ENCODE measurements at regions not wholly inside any gene's neighbourhood (a gene's known extent, or its start where the extent isn't known, plus 50 kb on each side); places are given as distances from the start of the nearest gene placed in this dataset.

GRCh38 chr2:129912066-129912820 is 67.2 kb upstream of the RAB6C start:
- intact Hi-C loops (cut with DNase I) = no loop called here
- Histone ChIP-seq H3K27me3 (replicated peaks; ENCODE audit: insufficient read depth) (no peaks in the 10 kb centered on the region), H3K4me1 (replicated peaks) (no peaks in the 10 kb centered on the region), H3K4me3 (no peak overlapping the region), H3K27ac (no peak overlapping the region), H3K36me3 (no peaks in the 10 kb centered on the region), H3K9me3 (no peaks in the 10 kb centered on the region)
- DNase-seq (ENCODE audit: low spot score) = no peak
- 92% methylated on average over 24 of the region's 24 CpGs for WGBS
- TF ChIP-seq CTCF (IDR thresholded peaks at IDR 0.05) (no peak), POLR2AphosphoS5 (IDR thresholded peaks at IDR 0.05) (no peak), POLR2A (IDR thresholded peaks at IDR 0.05) (no peak)

GRCh38 chr2:129912871-129913694 is 66.4 kb upstream of the RAB6C start:
- Histone ChIP-seq H3K9me3 (no peaks in the 10 kb centered on the region), H3K4me1 (replicated peaks) (no peaks in the 10 kb centered on the region), H3K27me3 (replicated peaks; ENCODE audit: insufficient read depth) (no peaks in the 10 kb centered on the region), H3K27ac (no peak overlapping the region), H3K36me3 (no peaks in the 10 kb centered on the region), H3K4me3 (no peak overlapping the region)
- DNase-seq (ENCODE audit: low spot score) = no peak
- 89% methylated on average over 17 of the region's 17 CpGs for WGBS
- intact Hi-C loops (cut with DNase I) = no loop called here
- TF ChIP-seq POLR2A (IDR thresholded peaks at IDR 0.05) = no peak
- no peak for TF ChIP-seq CTCF (IDR thresholded peaks at IDR 0.05)
- TF ChIP-seq POLR2AphosphoS5 (IDR thresholded peaks at IDR 0.05) = no peak

- H3K36me3 ChIP-seq = no peaks in the 10 kb centered on the region
- no peaks in the 10 kb centered on the region for H3K4me1 ChIP-seq (replicated peaks)
- no peaks in the 10 kb centered on the region for H3K27me3 ChIP-seq (replicated peaks; ENCODE audit: insufficient read depth)
- TF ChIP-seq CTCF (IDR thresholded peaks at IDR 0.05) = no peak
- no peak for TF ChIP-seq POLR2AphosphoS5 (IDR thresholded peaks at IDR 0.05)
- TF ChIP-seq POLR2A (IDR thresholded peaks at IDR 0.05) = no peak
- no peak overlapping the region for H3K4me3 ChIP-seq
- DNase-seq (ENCODE audit: low spot score) = no peak
- 81% methylated on average over 11 of the region's 11 CpGs for WGBS
- H3K27ac ChIP-seq = no peak overlapping the region
- intact Hi-C loops (cut with DNase I) = no loop called here
- H3K9me3 ChIP-seq = peaks cover 3% of the 10 kb centered on the region
Observed at GRCh38 chr2:129913695-129914495, 65.6 kb upstream of the RAB6C start.

- intact Hi-C loops (cut with DNase I) = no loop called here
- peaks cover 3% of the 10 kb centered on the region for H3K9me3 ChIP-seq
- no peaks in the 10 kb centered on the region for H3K36me3 ChIP-seq
- DNase-seq (ENCODE audit: low spot score) = no peak
- 60% methylated on average over 11 of the region's 11 CpGs for WGBS
- H3K27me3 ChIP-seq (replicated peaks; ENCODE audit: insufficient read depth) = no peaks in the 10 kb centered on the region
- H3K4me1 ChIP-seq (replicated peaks) = no peaks in the 10 kb centered on the region
- no peak overlapping the region for H3K27ac ChIP-seq
- TF ChIP-seq POLR2AphosphoS5 (IDR thresholded peaks at IDR 0.05) (no peak), CTCF (IDR thresholded peaks at IDR 0.05) (no peak), POLR2A (IDR thresholded peaks at IDR 0.05) (no peak)
- no peak overlapping the region for H3K4me3 ChIP-seq
Observed at GRCh38 chr2:129914538-129915302, 64.7 kb upstream of the RAB6C start.

Measured in prostate gland (tissue), 2 donors.